ENCODE measurements at regions not wholly inside any gene's neighbourhood (a gene's known extent, or its start where the extent isn't known, plus 50 kb on each side); places are given as distances from the start of the nearest gene placed in this dataset.

GRCh38 chr13:111565400-111565799 is 245.0 kb downstream of the TEX29 start:
- Histone ChIP-seq H3K9me3 (peaks cover 0 to 8% (median 0%) of the 10 kb centered on the region in 3 donors), H3K4me3 (no peak overlapping the region), H3K27me3 (peaks cover 0 to 5% of the 10 kb centered on the region in 2 donors), H3K4me1 (no peaks in the 10 kb centered on the region), H3K27ac (no peak overlapping the region), H3K36me3 (replicated peaks in 1 of 2; ENCODE audit: insufficient read depth in 1 of 2, low read depth in 2 of 2) (no peaks in the 10 kb centered on the region)
- intact Hi-C loops (cut with DNase I): no loop called here
- WGBS, 2 donors: 88 to 97% methylated on average over 4 to 9 of the region's 10 CpGs
- DNase-seq: no peak
- ATAC-seq: no peak
- TF ChIP-seq CTCF (IDR thresholded peaks at IDR 0.05): no peak
- no peak for TF ChIP-seq POLR2A (IDR thresholded peaks at IDR 0.05)

GRCh38 chr13:111566567-111566966 is 246.1 kb downstream of the TEX29 start:
- Histone ChIP-seq H3K27ac (no peak overlapping the region), H3K9me3 (peaks cover 0 to 8% (median 0%) of the 10 kb centered on the region in 3 donors), H3K4me1 (peaks cover under 1% of the 10 kb centered on the region), H3K36me3 (replicated peaks in 1 of 2; ENCODE audit: insufficient read depth in 1 of 2, low read depth in 2 of 2) (no peaks in the 10 kb centered on the region), H3K4me3 (no peak overlapping the region), H3K27me3 (peaks cover 0 to 5% of the 10 kb centered on the region in 2 donors)
- intact Hi-C loops (cut with DNase I): no loop called here
- ATAC-seq (no peak), DNase-seq (no peak)
- TF ChIP-seq POLR2A (IDR thresholded peaks at IDR 0.05) (no peak), CTCF (IDR thresholded peaks at IDR 0.05) (no peak)
- 85 to 90% methylated on average over 12 of the region's 12 CpGs for WGBS, 2 donors

- intact Hi-C loops (cut with DNase I): no loop called here
These were observed 247.2 kb downstream of the TEX29 start for GRCh38 chr13:111567637-111568036.

GRCh38 chr13:111568290-111568689 is 247.8 kb downstream of the TEX29 start:
- intact Hi-C loops (cut with DNase I): no loop called here
- Histone ChIP-seq H3K4me1 (peaks cover 16% of the 10 kb centered on the region), H3K9me3 (peaks cover 0 to 8% (median 0%) of the 10 kb centered on the region in 3 donors), H3K27ac (no peak overlapping the region), H3K36me3 (replicated peaks in 1 of 2; ENCODE audit: insufficient read depth in 1 of 2, low read depth in 2 of 2) (no peaks in the 10 kb centered on the region), H3K4me3 (no peak overlapping the region), H3K27me3 (peaks cover 0 to 5% of the 10 kb centered on the region in 2 donors)
- DNase-seq (no peak), ATAC-seq (no peak)
- no peak for TF ChIP-seq POLR2A (IDR thresholded peaks at IDR 0.05)
- TF ChIP-seq CTCF (IDR thresholded peaks at IDR 0.05): no peak
- 46 to 50% methylated on average over 8 of the region's 8 CpGs for WGBS, 2 donors

More at GRCh38 chr13:111567637-111568036, 247.2 kb downstream of the TEX29 start:
- DNase-seq (no peak), ATAC-seq (no peak)
- Histone ChIP-seq H3K36me3 (replicated peaks in 1 of 2; ENCODE audit: insufficient read depth in 1 of 2, low read depth in 2 of 2) (no peaks in the 10 kb centered on the region), H3K27ac (no peak overlapping the region), H3K27me3 (peaks cover 0 to 5% of the 10 kb centered on the region in 2 donors), H3K4me1 (peaks cover 9% of the 10 kb centered on the region), H3K9me3 (peaks cover 0 to 8% (median 0%) of the 10 kb centered on the region in 3 donors), H3K4me3 (no peak overlapping the region)
- WGBS, 2 donors: 84 to 93% methylated on average over 16 of the region's 16 CpGs
- TF ChIP-seq POLR2A (IDR thresholded peaks at IDR 0.05) (no peak), CTCF (IDR thresholded peaks at IDR 0.05) (no peak)

GRCh38 chr13:111570911-111571310 is 250.5 kb downstream of the TEX29 start:
- no peak for TF ChIP-seq POLR2A (IDR thresholded peaks at IDR 0.05)
- no peak for TF ChIP-seq CTCF (IDR thresholded peaks at IDR 0.05)
- 59 to 64% methylated on average over 1 of the region's 1 CpG for WGBS, 2 donors

More at GRCh38 chr13:111570911-111571310, 250.5 kb downstream of the TEX29 start:
- Histone ChIP-seq H3K9me3 (peaks cover 0 to 20% (median 0%) of the 10 kb centered on the region in 3 donors), H3K4me3 (no peak overlapping the region), H3K36me3 (replicated peaks in 1 of 2; ENCODE audit: insufficient read depth in 1 of 2, low read depth in 2 of 2) (no peaks in the 10 kb centered on the region), H3K27me3 (peaks cover 0 to 5% of the 10 kb centered on the region in 2 donors), H3K4me1 (peaks cover 20% of the 10 kb centered on the region), H3K27ac (no peak overlapping the region)
- intact Hi-C loops (cut with DNase I): no loop called here
- no peak for ATAC-seq
- DNase-seq: no peak

Measured in body of pancreas (tissue), 4 donors.